ENCODE measurements at regions not wholly inside any gene's neighbourhood (a gene's known extent, or its start where the extent isn't known, plus 50 kb on each side); places are given as distances from the start of the nearest gene placed in this dataset.

- intact Hi-C loops (cut with DNase I) = no loop called here
- Histone ChIP-seq H3K36me3 (no peaks in the 10 kb centered on the region), H3K27me3 (no peaks in the 10 kb centered on the region), H3K4me1 (no peaks in the 10 kb centered on the region), H3K27ac (no peak overlapping the region), H3K4me3 (no peak overlapping the region), H3K9me3 (no peaks in the 10 kb centered on the region)
- 92% methylated on average over 3 of the region's 3 CpGs for WGBS (ENCODE audit: insufficient coverage, low coverage, low lambda C conversion rate, missing lambda C conversion rate)
- ATAC-seq (peak in 3 of 4 donors; percentile 45 to 61 (median 52)), DNase-seq (no peak)
- TF ChIP-seq, protein P1, sequence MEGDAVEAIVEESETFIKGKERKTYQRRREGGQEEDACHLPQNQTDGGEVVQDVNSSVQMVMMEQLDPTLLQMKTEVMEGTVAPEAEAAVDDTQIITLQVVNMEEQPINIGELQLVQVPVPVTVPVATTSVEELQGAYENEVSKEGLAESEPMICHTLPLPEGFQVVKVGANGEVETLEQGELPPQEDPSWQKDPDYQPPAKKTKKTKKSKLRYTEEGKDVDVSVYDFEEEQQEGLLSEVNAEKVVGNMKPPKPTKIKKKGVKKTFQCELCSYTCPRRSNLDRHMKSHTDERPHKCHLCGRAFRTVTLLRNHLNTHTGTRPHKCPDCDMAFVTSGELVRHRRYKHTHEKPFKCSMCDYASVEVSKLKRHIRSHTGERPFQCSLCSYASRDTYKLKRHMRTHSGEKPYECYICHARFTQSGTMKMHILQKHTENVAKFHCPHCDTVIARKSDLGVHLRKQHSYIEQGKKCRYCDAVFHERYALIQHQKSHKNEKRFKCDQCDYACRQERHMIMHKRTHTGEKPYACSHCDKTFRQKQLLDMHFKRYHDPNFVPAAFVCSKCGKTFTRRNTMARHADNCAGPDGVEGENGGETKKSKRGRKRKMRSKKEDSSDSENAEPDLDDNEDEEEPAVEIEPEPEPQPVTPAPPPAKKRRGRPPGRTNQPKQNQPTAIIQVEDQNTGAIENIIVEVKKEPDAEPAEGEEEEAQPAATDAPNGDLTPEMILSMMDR (IDR thresholded peaks at IDR 0.05) = no peak
- TF ChIP-seq POLR2A (IDR thresholded peaks at IDR 0.05) = no peak
These were observed 83.8 kb downstream of the LEPR start for GRCh38 chr1:65504263-65504662.

DNA sequence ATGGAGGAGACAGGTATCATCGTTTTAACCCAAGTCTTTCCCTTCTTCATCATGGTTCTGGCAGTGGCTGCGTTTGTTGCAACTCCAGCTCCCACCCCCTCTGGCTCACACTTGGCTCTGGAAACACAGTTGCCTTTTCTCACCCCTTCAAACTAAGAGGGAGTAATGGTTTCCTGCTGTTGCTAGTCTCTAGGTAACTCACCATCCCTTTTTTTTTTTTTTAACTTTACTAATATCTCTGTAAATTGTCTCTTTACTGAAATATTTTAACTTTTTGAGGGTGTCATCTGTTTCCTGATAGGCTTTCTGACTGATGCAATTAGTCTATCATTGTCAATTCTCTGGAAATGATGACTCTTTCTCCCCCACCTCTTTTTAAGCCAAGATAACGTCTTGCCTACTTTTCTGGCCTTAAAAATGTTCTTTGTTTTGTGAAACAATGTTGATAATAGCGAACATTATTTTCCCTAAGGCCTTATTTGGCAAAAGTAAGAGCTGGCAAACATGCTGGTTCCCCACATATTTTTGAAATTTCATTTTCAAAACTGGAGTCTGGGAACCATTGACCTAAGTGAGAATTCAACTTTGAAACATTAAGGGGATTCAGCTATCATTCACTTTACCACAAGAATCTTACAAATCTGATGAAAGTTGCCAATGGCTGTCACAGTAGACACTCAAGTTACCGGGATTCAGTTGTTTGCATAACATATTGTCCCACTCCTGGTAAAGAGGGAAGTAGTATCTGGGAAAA lies 85.3 kb downstream of the LEPR start:
- no peaks in the 10 kb centered on the region for H3K27me3 ChIP-seq
- intact Hi-C loops (cut with DNase I) = no loop called here
- H3K27ac ChIP-seq = no peak overlapping the region
- no peak overlapping the region for H3K4me3 ChIP-seq
- WGBS (ENCODE audit: insufficient coverage, low coverage, low lambda C conversion rate, missing lambda C conversion rate) = 79% methylated on average over 4 of the region's 5 CpGs
- no peaks in the 10 kb centered on the region for H3K9me3 ChIP-seq
- no peaks in the 10 kb centered on the region for H3K4me1 ChIP-seq
- TF ChIP-seq, protein P1 (IDR thresholded peaks at IDR 0.05) = no peak
- TF ChIP-seq POLR2A (IDR thresholded peaks at IDR 0.05) = no peak
- DNase-seq = no peak
- ATAC-seq = no peak
- no peaks in the 10 kb centered on the region for H3K36me3 ChIP-seq

GRCh38 chr1:65508051-65508450 lies 87.6 kb downstream of the LEPR start:
- intact Hi-C loops (cut with DNase I) = no loop called here
- 58% methylated on average over 2 of the region's 2 CpGs for WGBS (ENCODE audit: insufficient coverage, low coverage, low lambda C conversion rate, missing lambda C conversion rate)

DNA sequence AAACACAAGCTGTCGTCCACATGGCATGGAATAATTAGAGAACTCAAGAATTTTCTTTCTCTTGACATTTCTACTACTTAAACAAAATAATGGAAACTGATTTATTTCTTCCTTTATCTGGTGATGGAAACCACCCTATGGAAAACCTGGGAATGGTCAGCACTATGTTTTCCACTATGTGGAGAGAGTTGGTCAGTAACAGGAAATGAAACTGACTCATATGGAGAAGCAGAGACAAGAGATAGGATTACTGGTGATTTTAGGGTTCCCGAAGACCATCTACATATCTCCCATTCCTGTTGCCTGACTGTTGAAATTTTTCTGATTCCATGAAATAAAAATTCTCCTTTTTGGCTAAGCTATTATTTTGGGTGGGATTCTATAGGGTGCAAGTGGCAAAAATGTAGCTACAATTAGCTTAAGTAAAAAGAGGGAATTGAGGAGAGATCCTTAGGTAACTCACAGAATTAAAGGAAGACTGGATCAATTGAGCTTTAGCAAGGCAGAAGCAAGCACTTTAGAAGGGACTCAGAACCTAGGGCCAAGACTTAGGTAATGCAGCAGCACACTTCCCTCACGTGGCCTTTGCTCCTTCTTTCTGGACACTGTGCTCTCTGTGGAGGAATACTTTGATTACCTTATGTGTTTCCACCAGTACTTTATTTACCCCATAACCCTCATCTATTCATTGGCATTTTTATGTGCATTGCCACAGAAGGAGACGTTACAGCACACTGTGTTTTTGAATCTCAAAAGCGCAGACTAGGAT lies 89.6 kb downstream of the LEPR start:
- Histone ChIP-seq H3K27ac (no peak overlapping the region), H3K4me1 (peaks cover 0 to 22% (median 7%) of the 10 kb centered on the region in 4 donors), H3K9me3 (no peaks in the 10 kb centered on the region), H3K4me3 (no peak overlapping the region), H3K27me3 (no peaks in the 10 kb centered on the region), H3K36me3 (no peaks in the 10 kb centered on the region)
- ATAC-seq = peak in 2 of 4 donors; percentile 26 to 37
- intact Hi-C loops (cut with DNase I) = no loop called here
- no peak for DNase-seq
- 67% methylated on average over 5 of the region's 5 CpGs for WGBS (ENCODE audit: insufficient coverage, low coverage, low lambda C conversion rate, missing lambda C conversion rate)
- TF ChIP-seq, protein P1 (IDR thresholded peaks at IDR 0.05) = no peak
- TF ChIP-seq POLR2A (IDR thresholded peaks at IDR 0.05) = no peak

More at GRCh38 chr1:65508051-65508450, 87.6 kb downstream of the LEPR start:
- DNase-seq = no peak
- H3K4me1 ChIP-seq = peaks cover 0 to 5% (median 2%) of the 10 kb centered on the region in 4 donors
- no peak overlapping the region for H3K4me3 ChIP-seq
- no peaks in the 10 kb centered on the region for H3K9me3 ChIP-seq
- no peaks in the 10 kb centered on the region for H3K27me3 ChIP-seq
- TF ChIP-seq, protein P1 (IDR thresholded peaks at IDR 0.05) = no peak
- TF ChIP-seq POLR2A (IDR thresholded peaks at IDR 0.05) = no peak
- no peak overlapping the region for H3K27ac ChIP-seq
- no peaks in the 10 kb centered on the region for H3K36me3 ChIP-seq
- ATAC-seq = no peak

All from right lobe of liver (tissue), 6 donors.